ENCODE measurements at regions not wholly inside any gene's neighbourhood (a gene's known extent, or its start where the extent isn't known, plus 50 kb on each side); places are given as distances from the start of the nearest gene placed in this dataset.

GRCh38 chr22:48342732-48343131 is 1484.9 kb downstream of the BRD1 start:
- Histone ChIP-seq H4K20me1 (replicated peaks; ENCODE audit: insufficient read depth) (no peaks in the 10 kb centered on the region), H3K4me3 (no peak overlapping the region), H3K9me2 (ENCODE audit: insufficient read depth) (no peaks in the 10 kb centered on the region), H3F3A (replicated peaks; ENCODE audit: low read depth) (no peaks in the 10 kb centered on the region), H3K27me3 (ENCODE audit: insufficient read depth) (no peaks in the 10 kb centered on the region), H2AFZ (no peak overlapping the region), H3K4me1 (ENCODE audit: insufficient read depth) (peaks cover 3% of the 10 kb centered on the region; the same call in 1 of the 2 replicates), H3K4me2 (no peak overlapping the region), H3K27ac (ENCODE audit: low read depth) (no peak overlapping the region), H3K79me2 (replicated peaks; ENCODE audit: insufficient read depth) (no peaks in the 10 kb centered on the region), H3K36me3 (ENCODE audit: insufficient read depth) (no peaks in the 10 kb centered on the region)
- H3K27ac Mint-ChIP-seq: no peak overlapping the region
- ATAC-seq: no peak
- H3K27me3 Mint-ChIP-seq (ENCODE audit: insufficient read depth, low read depth, poor library complexity): peaks cover 14% of the 10 kb centered on the region
- peaks cover 24% of the 10 kb centered on the region for H3K4me1 Mint-ChIP-seq
- DNase-seq (ENCODE audit: low spot score): no peak
- H3K4me3 Mint-ChIP-seq: no peak overlapping the region
- no peaks in the 10 kb centered on the region for H3K36me3 Mint-ChIP-seq (ENCODE audit: low read depth)
- TF ChIP-seq CREB1 (CRISPR knock-in tag; IDR thresholded peaks at IDR 0.05; ENCODE audit: low read depth) (no peak), EZH2phosphoT487 (IDR thresholded peaks at IDR 0.05; ENCODE audit: unreplicated experiment) (no peak), ZNF331 (CRISPR knock-in tag; IDR thresholded peaks at IDR 0.05; ENCODE audit: low read depth) (no peak), REST (IDR thresholded peaks at IDR 0.05; ENCODE audit: unreplicated experiment) (no peak)
- H3K9me3 Mint-ChIP-seq: no peaks in the 10 kb centered on the region

GRCh38 chr22:48342016-48342415 is 1485.7 kb downstream of the BRD1 start:
- peaks cover 3% of the 10 kb centered on the region; the same call in 1 of the 2 replicates for H3K4me1 ChIP-seq (ENCODE audit: insufficient read depth)
- no peaks in the 10 kb centered on the region for H3K36me3 ChIP-seq (ENCODE audit: insufficient read depth)
- no peaks in the 10 kb centered on the region for H3K9me2 ChIP-seq (ENCODE audit: insufficient read depth)
- peaks cover 14% of the 10 kb centered on the region for H3K27me3 Mint-ChIP-seq (ENCODE audit: insufficient read depth, low read depth, poor library complexity)
- H4K20me1 ChIP-seq (replicated peaks; ENCODE audit: insufficient read depth): no peaks in the 10 kb centered on the region
- no peaks in the 10 kb centered on the region for H3K27me3 ChIP-seq (ENCODE audit: insufficient read depth)
- no peak overlapping the region for H3K27ac ChIP-seq (ENCODE audit: low read depth)
- ATAC-seq (no peak), DNase-seq (ENCODE audit: low spot score) (no peak)
- H3K79me2 ChIP-seq (replicated peaks; ENCODE audit: insufficient read depth): no peaks in the 10 kb centered on the region
- H3K4me2 ChIP-seq: no peak overlapping the region
- H3K27ac Mint-ChIP-seq: no peak overlapping the region
- no peaks in the 10 kb centered on the region for H3K9me3 Mint-ChIP-seq
- TF ChIP-seq EZH2 (IDR thresholded peaks at IDR 0.05; ENCODE audit: low read depth, unreplicated experiment): no peak
- TF ChIP-seq STAT1 (IDR thresholded peaks at IDR 0.05; ENCODE audit: unreplicated experiment): no peak
- no peak for TF ChIP-seq CTCF (conservative IDR thresholded peaks at IDR 0.05; ENCODE audit: low read depth in 2 of 2)
- TF ChIP-seq ZNF114 (CRISPR knock-in tag; IDR thresholded peaks at IDR 0.05): no peak
- TF ChIP-seq CREB1 (CRISPR knock-in tag; IDR thresholded peaks at IDR 0.05; ENCODE audit: low read depth): no peak
- TF ChIP-seq NANOG (IDR thresholded peaks at IDR 0.05; ENCODE audit: borderline replicate concordance): no peak
- no peak for TF ChIP-seq ZNF462 (CRISPR knock-in tag; IDR thresholded peaks at IDR 0.05)
- H3K4me3 Mint-ChIP-seq: no peak overlapping the region
- no peak overlapping the region for H2AFZ ChIP-seq
- no peaks in the 10 kb centered on the region for H3K36me3 Mint-ChIP-seq (ENCODE audit: low read depth)
- no peak overlapping the region for H3K4me3 ChIP-seq
- peaks cover 24% of the 10 kb centered on the region for H3K4me1 Mint-ChIP-seq
- no peaks in the 10 kb centered on the region for H3F3A ChIP-seq (replicated peaks; ENCODE audit: low read depth)

Data from GM23338 (cell line).